Stimulated activated CD4-positive, alpha-beta T cell treated with anti-CD3 and anti-CD28 coated beads, Interleukin-4, amount 100 ng/mL, for 1 hour (primary cell): ENCODE measurements at regions not wholly inside any gene's neighbourhood (a gene's known extent, or its start where the extent isn't known, plus 50 kb on each side); places are given as distances from the start of the nearest gene placed in this dataset.
"Not testable (repeated sequence)": the region's sequence is repeated elsewhere in the genome, so short reads cannot be mapped to it uniquely, and the experiment has no call there.

Experiments
- DNase-seq: peaks from one replicate; pipeline ENCODE4 v3.0.0-alpha.2; 2020

GRCh38 chr6:139985236-139985815 is 610.9 kb upstream of the CITED2 start:
- no peak for DNase-seq

GRCh38 chr6:139984317-139984716 is 609.9 kb upstream of the CITED2 start:
- DNase-seq, result no peak

- DNase-seq, result no peak
Observed at GRCh38 chr6:139983555-139984276, 609.3 kb upstream of the CITED2 start.

GRCh38 chr6:139982652-139983295 is 608.3 kb upstream of the CITED2 start:
- no peak for DNase-seq

- DNase-seq, result no peak
Observed at GRCh38 chr6:139982195-139982594, 607.7 kb upstream of the CITED2 start.

GRCh38 chr6:139981768-139982181 is 607.3 kb upstream of the CITED2 start:
- DNase-seq, result no peak

GRCh38 chr6:139981066-139981624 is 606.7 kb upstream of the CITED2 start:
- no peak for DNase-seq

- DNase-seq, result not testable (repeated sequence)
Observed at GRCh38 chr6:139980631-139981030, 606.2 kb upstream of the CITED2 start.

- no peak for DNase-seq
Observed at GRCh38 chr6:139979021-139979725, 604.7 kb upstream of the CITED2 start.

GRCh38 chr6:139977887-139978332 is 603.5 kb upstream of the CITED2 start:
- DNase-seq, result no peak

- no peak for DNase-seq
Observed at GRCh38 chr6:139973669-139974344, 599.4 kb upstream of the CITED2 start.

- no peak for DNase-seq
Observed at GRCh38 chr6:139972116-139972515, 597.7 kb upstream of the CITED2 start.

- DNase-seq, result no peak
Observed at GRCh38 chr6:139970591-139970991, 596.1 kb upstream of the CITED2 start.

GRCh38 chr6:139967497-139967896 is 593.0 kb upstream of the CITED2 start:
- DNase-seq, result no peak

- DNase-seq, result no peak
Observed at GRCh38 chr6:139965393-139965792, 590.9 kb upstream of the CITED2 start.

- DNase-seq, result no peak
Observed at GRCh38 chr6:139964737-139965136, 590.3 kb upstream of the CITED2 start.

GRCh38 chr6:139962654-139963347 is 588.4 kb upstream of the CITED2 start:
- DNase-seq, result no peak

- DNase-seq, result no peak
Observed at GRCh38 chr6:139961190-139961589, 586.7 kb upstream of the CITED2 start.

- DNase-seq, result no peak
Observed at GRCh38 chr6:139960671-139961070, 586.2 kb upstream of the CITED2 start.

GRCh38 chr6:139955366-139956155 is 581.1 kb upstream of the CITED2 start:
- no peak for DNase-seq

GRCh38 chr6:139954463-139955071 is 580.1 kb upstream of the CITED2 start:
- no peak for DNase-seq
